ENCODE measurements at regions not wholly inside any gene's neighbourhood (a gene's known extent, or its start where the extent isn't known, plus 50 kb on each side); places are given as distances from the start of the nearest gene placed in this dataset.
"Not testable (repeated sequence)": the region's sequence is repeated elsewhere in the genome, so short reads cannot be mapped to it uniquely, and the experiment has no call there.

DNA sequence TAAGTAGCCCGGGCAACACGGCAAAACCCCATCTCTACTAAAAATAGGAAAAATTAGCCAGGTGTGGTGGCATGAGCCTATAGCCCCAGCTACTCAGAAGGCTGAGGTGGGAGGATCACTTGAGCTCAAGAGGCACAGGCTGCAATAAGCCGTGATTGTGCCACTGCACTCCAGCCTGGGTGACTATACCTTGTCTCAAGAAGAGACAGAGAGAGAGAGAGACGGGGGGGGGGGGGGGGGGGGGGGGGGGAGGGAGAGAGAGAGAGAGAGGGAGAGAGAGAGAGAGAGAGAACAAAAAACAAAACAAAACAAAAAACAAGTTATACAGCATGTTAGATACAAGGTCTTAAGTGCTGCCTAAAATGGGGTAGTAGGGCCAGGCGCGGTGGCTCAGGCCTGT, 77.8 kb upstream of the ZNF281 start:
- no peak overlapping the region for H3K4me3 Mint-ChIP-seq
- DNase-seq: no peak
- H3K27me3 ChIP-seq (ENCODE audit: control insufficient read depth in 2 of 2, insufficient read depth in 2 of 2, low read length in 2 of 2): no peaks in the 10 kb centered on the region
- no peak overlapping the region for H3K27ac Mint-ChIP-seq
- H2AFZ ChIP-seq (ENCODE audit: insufficient read depth, low read depth, low read length, poor library complexity, severe bottlenecking): no peak overlapping the region
- H4K20me1 ChIP-seq (ENCODE audit: insufficient read depth, low read length): no peaks in the 10 kb centered on the region
- 93% methylated on average over 2 of the region's 6 CpGs for WGBS (ENCODE audit: insufficient coverage)
- H3K36me3 Mint-ChIP-seq: no peaks in the 10 kb centered on the region
- H3K27ac ChIP-seq (ENCODE audit: low read depth in 1 of 2, low read length in 2 of 2): no peak overlapping the region
- no peak for TF ChIP-seq CTCF (IDR thresholded peaks at IDR 0.05)
- intact Hi-C loops (cut with micrococcal nuclease): loop anchor here (2.0 to 10.0 kb wide), 5 partner anchors 203 to 803 kb away; no protein-coding TSS in a partner anchor
- H3K4me2 ChIP-seq (replicated peaks; ENCODE audit: extremely low read depth, low read length, poor library complexity, severe bottlenecking): no peak overlapping the region
- H3K4me1 ChIP-seq (ENCODE audit: control insufficient read depth in 1 of 2, insufficient read depth in 2 of 2, low read length in 2 of 2): no peaks in the 10 kb centered on the region
- peaks cover 9% of the 10 kb centered on the region for H3K4me1 Mint-ChIP-seq
- H3K27me3 Mint-ChIP-seq (ENCODE audit: low read depth in 3 of 3): peaks cover 0 to 7% (median 4%) of the 10 kb centered on the region in 3 donors
- no peak overlapping the region for H3K4me3 ChIP-seq (replicated peaks in 1 of 3; ENCODE audit: low read depth in 2 of 3, low read length in 3 of 3)
- no peaks in the 10 kb centered on the region for H3K79me2 ChIP-seq (ENCODE audit: insufficient read depth, low read length)
- H3K36me3 ChIP-seq (replicated peaks in 1 of 2; ENCODE audit: control insufficient read depth in 1 of 2, insufficient read depth in 2 of 2, low read length in 2 of 2): no peaks in the 10 kb centered on the region
- no peaks in the 10 kb centered on the region for H3K9me3 ChIP-seq (replicated peaks in 1 of 2; ENCODE audit: control insufficient read depth in 1 of 2, insufficient read depth in 1 of 2, low read length in 2 of 2)
- H3K9ac ChIP-seq (ENCODE audit: insufficient read depth, low read length, poor library complexity, severe bottlenecking): no peak overlapping the region
- peaks cover 0 to 3% (median 0%) of the 10 kb centered on the region in 7 donors for H3K9me3 Mint-ChIP-seq

GRCh38 chr1:200486634-200487033, 76.8 kb upstream of the ZNF281 start:
- Mint-ChIP-seq H3K36me3 (no peaks in the 10 kb centered on the region), H3K4me3 (no peak overlapping the region), H3K27me3 (ENCODE audit: low read depth in 3 of 3) (peaks cover 0 to 9% (median 6%) of the 10 kb centered on the region in 3 donors), H3K9me3 (peaks cover 0 to 3% (median 0%) of the 10 kb centered on the region in 7 donors), H3K4me1 (peaks cover 9% of the 10 kb centered on the region), H3K27ac (no peak overlapping the region)
- Histone ChIP-seq H3K9ac (ENCODE audit: insufficient read depth, low read length, poor library complexity, severe bottlenecking) (no peak overlapping the region), H4K20me1 (ENCODE audit: insufficient read depth, low read length) (no peaks in the 10 kb centered on the region), H3K27me3 (ENCODE audit: control insufficient read depth in 2 of 2, insufficient read depth in 2 of 2, low read length in 2 of 2) (no peaks in the 10 kb centered on the region), H3K4me3 (replicated peaks in 1 of 3; ENCODE audit: low read depth in 2 of 3, low read length in 3 of 3) (no peak overlapping the region), H3K36me3 (replicated peaks in 1 of 2; ENCODE audit: control insufficient read depth in 1 of 2, insufficient read depth in 2 of 2, low read length in 2 of 2) (no peaks in the 10 kb centered on the region), H3K4me2 (replicated peaks; ENCODE audit: extremely low read depth, low read length, poor library complexity, severe bottlenecking) (no peak overlapping the region), H3K4me1 (ENCODE audit: control insufficient read depth in 1 of 2, insufficient read depth in 2 of 2, low read length in 2 of 2) (no peaks in the 10 kb centered on the region), H3K79me2 (ENCODE audit: insufficient read depth, low read length) (no peaks in the 10 kb centered on the region), H3K9me3 (replicated peaks in 1 of 2; ENCODE audit: control insufficient read depth in 1 of 2, insufficient read depth in 1 of 2, low read length in 2 of 2) (no peaks in the 10 kb centered on the region), H2AFZ (ENCODE audit: insufficient read depth, low read depth, low read length, poor library complexity, severe bottlenecking) (no peak overlapping the region), H3K27ac (ENCODE audit: low read depth in 1 of 2, low read length in 2 of 2) (no peak overlapping the region)
- no peak for DNase-seq
- WGBS (ENCODE audit: insufficient coverage): 83% methylated on average over 2 of the region's 3 CpGs
- intact Hi-C loops (cut with micrococcal nuclease): loop anchor here (5.0 to 10.0 kb wide), 4 partner anchors 202 to 802 kb away; no protein-coding TSS in a partner anchor
- no peak for TF ChIP-seq CTCF (IDR thresholded peaks at IDR 0.05)

DNA sequence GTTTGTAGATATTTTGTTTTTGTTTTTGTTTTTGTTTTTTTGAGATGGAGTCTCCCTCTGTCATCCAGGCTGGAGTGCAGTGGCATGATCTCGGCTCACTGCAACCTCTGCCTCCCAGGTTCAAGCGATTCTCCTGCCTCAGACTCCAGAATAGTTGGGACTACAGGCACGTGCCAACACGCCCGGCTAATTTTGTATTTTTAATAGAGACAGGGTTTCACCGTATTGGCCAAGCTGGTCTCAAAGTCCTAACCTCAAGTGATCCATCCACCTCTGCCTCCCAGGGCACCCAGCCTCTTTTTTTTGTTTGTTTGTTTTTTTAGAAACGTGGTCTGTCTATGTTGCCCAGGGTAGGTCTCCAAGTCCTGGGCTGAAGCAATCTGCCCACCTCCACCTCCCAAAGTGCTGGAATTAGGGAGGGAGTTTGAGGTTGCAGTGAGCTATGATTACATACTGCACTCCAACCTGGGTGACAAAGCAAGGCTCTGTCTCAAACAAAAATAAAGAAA, 74.7 kb upstream of the ZNF281 start:
- H3K27me3 Mint-ChIP-seq (ENCODE audit: low read depth in 3 of 3); H3K36me3 Mint-ChIP-seq; H3K9me3 ChIP-seq (replicated peaks in 1 of 2; ENCODE audit: control insufficient read depth in 1 of 2, insufficient read depth in 1 of 2, low read length in 2 of 2); H2AFZ ChIP-seq (ENCODE audit: insufficient read depth, low read depth, low read length, poor library complexity, severe bottlenecking); H3K4me3 ChIP-seq (replicated peaks in 1 of 3; ENCODE audit: low read depth in 2 of 3, low read length in 3 of 3); H3K27ac ChIP-seq (ENCODE audit: low read depth in 1 of 2, low read length in 2 of 2); H3K9ac ChIP-seq (ENCODE audit: insufficient read depth, low read length, poor library complexity, severe bottlenecking); H4K20me1 ChIP-seq (ENCODE audit: insufficient read depth, low read length); H3K4me1 Mint-ChIP-seq; H3K4me2 ChIP-seq (replicated peaks; ENCODE audit: extremely low read depth, low read length, poor library complexity, severe bottlenecking); H3K4me3 Mint-ChIP-seq; H3K36me3 ChIP-seq (replicated peaks in 1 of 2; ENCODE audit: control insufficient read depth in 1 of 2, insufficient read depth in 2 of 2, low read length in 2 of 2); H3K79me2 ChIP-seq (ENCODE audit: insufficient read depth, low read length); H3K9me3 Mint-ChIP-seq; DNase-seq; H3K27me3 ChIP-seq (ENCODE audit: control insufficient read depth in 2 of 2, insufficient read depth in 2 of 2, low read length in 2 of 2); H3K4me1 ChIP-seq (ENCODE audit: control insufficient read depth in 1 of 2, insufficient read depth in 2 of 2, low read length in 2 of 2): not testable (repeated sequence)
- 95% methylated on average over 4 of the region's 7 CpGs for WGBS (ENCODE audit: insufficient coverage)
- H3K27ac Mint-ChIP-seq: peak overlapping the region in 1 of 7 donors; percentile 46
- intact Hi-C loops (cut with micrococcal nuclease): loop anchor here (10.0 kb wide), 3 partner anchors 200 to 800 kb away; no protein-coding TSS in a partner anchor

Data from CD14-positive monocyte (primary cell).